ENCODE measurements at regions not wholly inside any gene's neighbourhood (a gene's known extent, or its start where the extent isn't known, plus 50 kb on each side); places are given as distances from the start of the nearest gene placed in this dataset.

DNA sequence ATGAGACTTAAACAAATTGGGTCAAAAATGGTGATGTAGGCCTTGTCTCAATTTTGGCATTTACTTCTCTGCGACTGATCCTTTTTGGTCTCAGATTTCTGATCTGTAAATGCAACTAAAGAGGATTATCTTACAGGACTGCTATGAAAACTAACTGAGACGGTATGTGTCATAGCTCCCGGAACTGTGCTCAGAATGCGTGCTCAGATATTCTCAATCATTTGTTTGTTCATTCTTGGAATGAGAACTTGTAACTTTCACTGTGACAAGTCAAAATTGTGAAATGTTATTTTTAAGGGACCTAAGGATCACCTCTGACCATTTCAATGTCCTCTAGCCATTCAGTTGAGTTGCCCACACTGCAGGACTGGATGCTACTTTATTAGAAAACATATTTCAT lies 498.2 kb upstream of the PIK3C3 start:
- no peak for TF ChIP-seq CTCF (IDR thresholded peaks at IDR 0.05)
- TF ChIP-seq POLR2AphosphoS5 (IDR thresholded peaks at IDR 0.05): no peak
